Adrenal gland (tissue), 9 donors: ENCODE measurements at regions not wholly inside any gene's neighbourhood (a gene's known extent, or its start where the extent isn't known, plus 50 kb on each side); places are given as distances from the start of the nearest gene placed in this dataset.

ENCODE experiments used
- DNase-seq, 7 donors: peaks; one replicate each; pipeline ENCODE4 v3.0.0-alpha.2; 2019 to 2020
- H3K27ac ChIP-seq, 5 donors: fragments of 200-600 bp; sonication (generic) in 4 of 5; 1 replicate in 3 of 5; 2 replicates in 2 of 5; pipeline versions ENCODE4 v1.5.1 to v1.8.0; 2016 to 2020; ENCODE audit warnings: mild to moderate bottlenecking in 1 of 5
- H3K27me3 ChIP-seq: fragments of 200-600 bp; 2 replicates; pipeline ENCODE4 v1.8.0; 2021
- H3K36me3 ChIP-seq, 2 donors: fragments of 200-600 bp; replicated peaks in 1 of 2; 1 replicate in 1 of 2; 2 replicates in 1 of 2; pipeline versions ENCODE4 v1.5.1 to v1.8.0; 2018 to 2022
- H3K4me1 ChIP-seq, 2 donors: fragments of 200-600 bp; replicated peaks in 1 of 2; 1 replicate in 1 of 2; 2 replicates in 1 of 2; pipeline versions ENCODE4 v1.5.1 to v1.8.0; 2018 to 2021
- H3K4me3 ChIP-seq, 4 donors: fragments of 200-600 bp; sonication (generic) in 3 of 4; one replicate each; pipeline ENCODE4 v1.5.1; 2016 to 2018
- H3K9me3 ChIP-seq, 3 donors: fragments of 200-600 bp; sonication (generic) in 1 of 3; replicated peaks in 1 of 3; 1 replicate in 2 of 3; 2 replicates in 1 of 3; pipeline versions ENCODE4 v1.5.1 to v1.8.0; 2016 to 2021
- CTCF ChIP-seq, 6 experiments: fragments of 450-650 bp in 4 of 6; fragments of 200-600 bp in 2 of 6; sonication (generic) in 1 of 6; IDR thresholded peaks; 1 replicate in 5 of 6; 2 replicates in 1 of 6; pipeline versions ENCODE4 v1.5.1 to v1.8.0; 2016 to 2021; ENCODE audit warnings: antibody characterized with exemption in 6 of 6, mild to moderate bottlenecking in 2 of 6, moderate library complexity in 1 of 6
- POLR2A ChIP-seq, 2 donors: fragments of 450-650 bp; IDR thresholded peaks; one replicate each; pipeline ENCODE4 v1.6.1; 2017; ENCODE audit warnings: antibody characterized with exemption in 2 of 2, mild to moderate bottlenecking in 2 of 2, moderate library complexity in 1 of 2
- WGBS, 4 donors: extraction: QIAGEN DNeasy Blood & Tissue Kit in 2 of 4; methylation state at CpG; one replicate each; pipeline versions ENCODE4 v1.1.5 to v1.1.7; 2013 to 2017; 5-methylcytosine and 5-hydroxymethylcytosine counted together
- intact Hi-C, 2 donors: fragments of 100-400 bp; cut with DNase I; formaldehyde crosslinking; loops; one replicate each; pipeline versions ENCODE4 v1.14.1 to v1.15.0; 2022 to 2023
- donor health status: healthy with polysubstance abuse.
- donor health status: Bipolar disorder and iron deficiency.
- donor health status: DM: yes; HTN: yes; CAD: no.
- donor health status: DM: no; HTN: no; CAD: no.
- donor health status: DM: no; HTN: no; CAD: no.

GRCh38 chr9:113660196-113660595 is 196.7 kb downstream of the RGS3 start:
- intact Hi-C loops = no loop called here
- H3K9me3 ChIP-seq = no peaks in the 10 kb centered on the region
- H3K4me1 ChIP-seq = peaks cover 2 to 14% of the 10 kb centered on the region in 2 donors
- H3K27ac ChIP-seq = no peak overlapping the region
- WGBS, 4 donors = 69 to 81% (median 75%) methylated on average over 9 of the region's 9 CpGs
- no peak overlapping the region for H3K4me3 ChIP-seq
- no peaks in the 10 kb centered on the region for H3K36me3 ChIP-seq
- peak in 2 of 7 donors; percentile 5 to 10 for DNase-seq
- TF ChIP-seq CTCF (IDR thresholded peaks at IDR 0.05) (no peak), POLR2A (IDR thresholded peaks at IDR 0.05) (no peak)
- H3K27me3 ChIP-seq = no peaks in the 10 kb centered on the region

- intact Hi-C loops = no loop called here
- Histone ChIP-seq H3K27me3 (no peaks in the 10 kb centered on the region), H3K4me3 (no peak overlapping the region), H3K27ac (no peak overlapping the region), H3K4me1 (peaks cover 0 to 10% of the 10 kb centered on the region in 2 donors), H3K36me3 (no peaks in the 10 kb centered on the region), H3K9me3 (no peaks in the 10 kb centered on the region)
- peak in 1 of 7 donors; percentile 14 for DNase-seq
- TF ChIP-seq CTCF (IDR thresholded peaks at IDR 0.05) = no peak
- TF ChIP-seq POLR2A (IDR thresholded peaks at IDR 0.05) = no peak
- 84 to 87% (median 85%) methylated on average over 6 to 7 of the region's 7 CpGs for WGBS, 4 donors
Measured at GRCh38 chr9:113661074-113661473, 197.5 kb downstream of the RGS3 start.

- peak in 1 of 7 donors; percentile 18 for DNase-seq
- Histone ChIP-seq H3K4me1 (peaks cover 0 to 10% of the 10 kb centered on the region in 2 donors), H3K27me3 (no peaks in the 10 kb centered on the region), H3K27ac (peak overlapping the region in 1 of 5 donors; percentile 5), H3K4me3 (no peak overlapping the region), H3K36me3 (no peaks in the 10 kb centered on the region), H3K9me3 (no peaks in the 10 kb centered on the region)
- TF ChIP-seq POLR2A (IDR thresholded peaks at IDR 0.05) (no peak), CTCF (IDR thresholded peaks at IDR 0.05) (no peak)
- intact Hi-C loops = no loop called here
- 58 to 61% (median 60%) methylated on average over 16 of the region's 16 CpGs for WGBS, 4 donors
Measured at GRCh38 chr9:113664181-113664875, 200.8 kb downstream of the RGS3 start.

- DNase-seq = peak in 1 of 7 donors; percentile 1
- intact Hi-C loops = no loop called here
- TF ChIP-seq POLR2A (IDR thresholded peaks at IDR 0.05) (no peak), CTCF (IDR thresholded peaks at IDR 0.05) (no peak)
- WGBS, 4 donors = 89 to 97% (median 94%) methylated on average over 1 of the region's 1 CpG
- Histone ChIP-seq H3K4me3 (no peak overlapping the region), H3K27ac (no peak overlapping the region), H3K27me3 (no peaks in the 10 kb centered on the region), H3K9me3 (no peaks in the 10 kb centered on the region), H3K4me1 (peaks cover 0 to 10% of the 10 kb centered on the region in 2 donors), H3K36me3 (no peaks in the 10 kb centered on the region)
Measured at GRCh38 chr9:113665064-113665463, 201.5 kb downstream of the RGS3 start.
